ENCODE measurements at regions not wholly inside any gene's neighbourhood (a gene's known extent, or its start where the extent isn't known, plus 50 kb on each side); places are given as distances from the start of the nearest gene placed in this dataset.

GRCh38 chr1:238258510-238258909, 367.8 kb upstream of the ZP4 start:
- no peak for TF ChIP-seq CTCF (IDR thresholded peaks at IDR 0.05; ENCODE audit: poor library complexity, severe bottlenecking)
- TF ChIP-seq EP300 (conservative IDR thresholded peaks at IDR 0.05; ENCODE audit: poor library complexity, severe bottlenecking), result no peak
- TF ChIP-seq REST (IDR thresholded peaks at IDR 0.05; ENCODE audit: borderline replicate concordance), result no peak
- TF ChIP-seq EZH2 (IDR thresholded peaks at IDR 0.05; ENCODE audit: borderline replicate concordance, insufficient read depth, low read length, poor library complexity, severe bottlenecking), result no peak

Measured in neural cell (in vitro differentiated cells).